Prostate gland (tissue), 2 donors: ENCODE measurements at regions not wholly inside any gene's neighbourhood (a gene's known extent, or its start where the extent isn't known, plus 50 kb on each side); places are given as distances from the start of the nearest gene placed in this dataset.

Experiments used
- DNase-seq: peaks from one replicate; pipeline ENCODE4 v3.0.0-alpha.2; 2019; ENCODE audit warnings: low spot score
- H3K27ac ChIP-seq, 2 donors: fragments of 200-600 bp; sonication (generic); 2 replicates each; pipeline ENCODE4 v1.5.1; 2017 to 2019
- H3K27me3 ChIP-seq: fragments of 200-600 bp; sonication (generic); replicated peaks from 2 replicates; pipeline ENCODE4 v1.5.1; 2019; ENCODE audit not compliant: insufficient read depth
- H3K36me3 ChIP-seq, 2 donors: fragments of 200-600 bp; sonication (generic); 1 replicate in 1 of 2; 2 replicates in 1 of 2; pipeline versions ENCODE4 v1.5.1 to v1.8.1; 2017 to 2019
- H3K4me1 ChIP-seq: fragments of 200-600 bp; sonication (generic); replicated peaks from 2 replicates; pipeline ENCODE4 v1.5.1; 2019
- H3K4me3 ChIP-seq, 2 donors: fragments of 200-600 bp; sonication (generic); 2 replicates each; pipeline ENCODE4 v1.5.1; 2017 to 2019
- H3K9me3 ChIP-seq: fragments of 200-600 bp; sonication (generic); 2 replicates; pipeline ENCODE4 v1.5.1; 2017
- CTCF ChIP-seq, 4 experiments: fragments of 200-600 bp in 2 of 4; fragments of 450-650 bp in 2 of 4; sonication (generic) in 2 of 4; IDR thresholded peaks; 1 replicate in 3 of 4; 2 replicates in 1 of 4; pipeline ENCODE4 v1.5.1; 2016 to 2019; ENCODE audit warnings: antibody characterized with exemption in 4 of 4, mild to moderate bottlenecking in 2 of 4, moderate library complexity in 2 of 4
- POLR2A ChIP-seq: fragments of 450-650 bp; IDR thresholded peaks from one replicate; pipeline ENCODE4 v1.6.1; 2016; ENCODE audit warnings: antibody characterized with exemption, mild to moderate bottlenecking
- POLR2AphosphoS5 ChIP-seq: sonication (generic); formaldehyde crosslinking; IDR thresholded peaks from one replicate; pipeline ENCODE4 v1.6.1; 2017; ENCODE audit warnings: antibody characterized with exemption
- WGBS: methylation state at CpG from one replicate; pipeline ENCODE4 v1.1.5; 2018; 5-methylcytosine and 5-hydroxymethylcytosine counted together
- intact Hi-C: fragments of 100-400 bp; cut with DNase I; formaldehyde crosslinking; loops from one replicate; pipeline ENCODE4 v1.14.2; 2022

GRCh38 chr18:2082676-2083075 lies 488.6 kb downstream of the METTL4 start:
- H3K4me3 ChIP-seq: no peak overlapping the region
- no peaks in the 10 kb centered on the region for H3K9me3 ChIP-seq
- H3K4me1 ChIP-seq: no peaks in the 10 kb centered on the region
- intact Hi-C loops: no loop called here
- TF ChIP-seq POLR2AphosphoS5 (no peak), CTCF (IDR thresholded peaks at IDR 0.05) (no peak), POLR2A (no peak)
- H3K36me3 ChIP-seq: no peaks in the 10 kb centered on the region
- H3K27me3 ChIP-seq: no peaks in the 10 kb centered on the region
- no peak for DNase-seq
- 67% methylated on average over 1 of the region's 1 CpG for WGBS
- H3K27ac ChIP-seq: no peak overlapping the region

- Histone ChIP-seq H3K4me1 (no peaks in the 10 kb centered on the region), H3K36me3 (no peaks in the 10 kb centered on the region), H3K4me3 (no peak overlapping the region), H3K27ac (no peak overlapping the region), H3K9me3 (no peaks in the 10 kb centered on the region), H3K27me3 (no peaks in the 10 kb centered on the region)
- WGBS: 60% methylated on average over 3 of the region's 3 CpGs
- TF ChIP-seq CTCF (IDR thresholded peaks at IDR 0.05) (no peak), POLR2A (no peak), POLR2AphosphoS5 (no peak)
- DNase-seq: no peak
- intact Hi-C loops: no loop called here
Observed at GRCh38 chr18:2083691-2084090, 487.6 kb downstream of the METTL4 start.

GRCh38 chr18:2086439-2086838 lies 484.9 kb downstream of the METTL4 start:
- TF ChIP-seq POLR2AphosphoS5 (no peak), POLR2A (no peak)
- intact Hi-C loops: no loop called here

GRCh38 chr18:2087877-2088673 lies 483.2 kb downstream of the METTL4 start:
- H3K36me3 ChIP-seq: no peaks in the 10 kb centered on the region
- intact Hi-C loops: no loop called here
- H3K9me3 ChIP-seq: no peaks in the 10 kb centered on the region
- WGBS: 92% methylated on average over 5 of the region's 5 CpGs
- no peak overlapping the region for H3K4me3 ChIP-seq
- H3K27me3 ChIP-seq: no peaks in the 10 kb centered on the region
- H3K4me1 ChIP-seq: no peaks in the 10 kb centered on the region
- H3K27ac ChIP-seq: no peak overlapping the region
- DNase-seq: no peak
- TF ChIP-seq POLR2A (no peak), POLR2AphosphoS5 (no peak), CTCF (IDR thresholded peaks at IDR 0.05) (no peak)

More at GRCh38 chr18:2086439-2086838, 484.9 kb downstream of the METTL4 start:
- H3K27ac ChIP-seq: no peak overlapping the region
- DNase-seq: no peak
- H3K36me3 ChIP-seq: no peaks in the 10 kb centered on the region
- no peak overlapping the region for H3K4me3 ChIP-seq
- no peaks in the 10 kb centered on the region for H3K27me3 ChIP-seq
- no peaks in the 10 kb centered on the region for H3K4me1 ChIP-seq
- H3K9me3 ChIP-seq: no peaks in the 10 kb centered on the region

- no peak for TF ChIP-seq POLR2A
- TF ChIP-seq CTCF (IDR thresholded peaks at IDR 0.05): no peak
- TF ChIP-seq POLR2AphosphoS5: no peak
- no peak overlapping the region for H3K4me3 ChIP-seq
- H3K36me3 ChIP-seq: no peaks in the 10 kb centered on the region
- H3K9me3 ChIP-seq: no peaks in the 10 kb centered on the region
- WGBS: 16% methylated on average over 2 of the region's 2 CpGs
- intact Hi-C loops: no loop called here
- no peaks in the 10 kb centered on the region for H3K27me3 ChIP-seq
- H3K27ac ChIP-seq: no peak overlapping the region
- no peaks in the 10 kb centered on the region for H3K4me1 ChIP-seq
- DNase-seq: no peak
Observed at GRCh38 chr18:2089396-2089795, 481.9 kb downstream of the METTL4 start.
